Astrocyte of the cerebellum (primary cell): ENCODE measurements at regions not wholly inside any gene's neighbourhood (a gene's known extent, or its start where the extent isn't known, plus 50 kb on each side); places are given as distances from the start of the nearest gene placed in this dataset.

ENCODE experiments used
- DNase-seq: peaks from one replicate; pipeline ENCODE4 v3.0.0-alpha.2; 2011; ENCODE audit warnings: low read depth
- H3K4me3 ChIP-seq: 2 replicates; pipeline ENCODE4 v1.5.1; 2011; ENCODE audit warnings: mild to moderate bottlenecking, low read depth, low read length, moderate library complexity
- CTCF ChIP-seq: IDR thresholded peaks from 2 replicates; pipeline ENCODE4 v1.5.1; 2012; ENCODE audit warnings: low read length, low read depth, moderate library complexity, mild to moderate bottlenecking; ENCODE audit errors: missing control alignments
- in situ Hi-C: cut with HindIII; loops from 2 replicates; pipeline ENCODE4 v1.10.0; 2017; ENCODE audit warnings: low sequenced_read_pairs

- no peak for TF ChIP-seq CTCF
- DNase-seq: no peak
- in situ Hi-C loops: no loop called here
- no peak overlapping the region for H3K4me3 ChIP-seq
Measured at GRCh38 chr6:6402006-6402405, 81.5 kb upstream of the F13A1 start.

- DNase-seq: no peak
Measured at GRCh38 chr6:6402591-6402990, 82.1 kb upstream of the F13A1 start.

GRCh38 chr6:6405031-6405430 lies 84.6 kb upstream of the F13A1 start:
- no peak for TF ChIP-seq CTCF
- H3K4me3 ChIP-seq: no peak overlapping the region
- in situ Hi-C loops: no loop called here
- no peak for DNase-seq

More at GRCh38 chr6:6402591-6402990, 82.1 kb upstream of the F13A1 start:
- in situ Hi-C loops: no loop called here
- TF ChIP-seq CTCF: no peak
- no peak overlapping the region for H3K4me3 ChIP-seq

GRCh38 chr6:6405997-6406714 lies 85.7 kb upstream of the F13A1 start:
- in situ Hi-C loops: no loop called here
- H3K4me3 ChIP-seq: no peak overlapping the region
- no peak for DNase-seq
- TF ChIP-seq CTCF: no peak

- in situ Hi-C loops: no loop called here
- no peak overlapping the region for H3K4me3 ChIP-seq
- no peak for TF ChIP-seq CTCF
- DNase-seq: no peak
Measured at GRCh38 chr6:6406715-6407070, 86.2 kb upstream of the F13A1 start.

GRCh38 chr6:6407071-6407741 lies 86.7 kb upstream of the F13A1 start:
- DNase-seq: no peak
- no peak for TF ChIP-seq CTCF
- in situ Hi-C loops: no loop called here
- no peak overlapping the region for H3K4me3 ChIP-seq
